ENCODE measurements at regions not wholly inside any gene's neighbourhood (a gene's known extent, or its start where the extent isn't known, plus 50 kb on each side); places are given as distances from the start of the nearest gene placed in this dataset.

GRCh38 chr4:106493086-106493485 is 124.5 kb upstream of the GIMD1 start:
- H3K4me3 ChIP-seq (ENCODE audit: low read depth, low read length): no peak overlapping the region
- no peaks in the 10 kb centered on the region for H3K4me1 ChIP-seq (ENCODE audit: control insufficient read depth, insufficient read depth, low read length)
- H3K36me3 ChIP-seq (ENCODE audit: control insufficient read depth, insufficient read depth, low read length): no peaks in the 10 kb centered on the region
- no peaks in the 10 kb centered on the region for H3K27me3 ChIP-seq (ENCODE audit: control insufficient read depth, insufficient read depth, low read length)
- no peak for DNase-seq (ENCODE audit: low read depth in 4 of 6, low spot score in 6 of 6)
- no peaks in the 10 kb centered on the region for H3K9me3 ChIP-seq (ENCODE audit: control insufficient read depth, insufficient read depth, low read length)
- H3K27ac ChIP-seq (ENCODE audit: low read depth, low read length): no peak overlapping the region

- DNase-seq (ENCODE audit: low read depth in 4 of 6, low spot score in 6 of 6): no peak
- H3K27me3 ChIP-seq (ENCODE audit: control insufficient read depth, insufficient read depth, low read length): no peaks in the 10 kb centered on the region
- H3K27ac ChIP-seq (ENCODE audit: low read depth, low read length): no peak overlapping the region
- H3K9me3 ChIP-seq (ENCODE audit: control insufficient read depth, insufficient read depth, low read length): no peaks in the 10 kb centered on the region
- 36% methylated on average over 2 of the region's 2 CpGs for WGBS (ENCODE audit: insufficient coverage)
- no peaks in the 10 kb centered on the region for H3K36me3 ChIP-seq (ENCODE audit: control insufficient read depth, insufficient read depth, low read length)
- H3K4me3 ChIP-seq (ENCODE audit: low read depth, low read length): no peak overlapping the region
- no peaks in the 10 kb centered on the region for H3K4me1 ChIP-seq (ENCODE audit: control insufficient read depth, insufficient read depth, low read length)
These were observed 118.0 kb upstream of the GIMD1 start for GRCh38 chr4:106486533-106486932.

DNA sequence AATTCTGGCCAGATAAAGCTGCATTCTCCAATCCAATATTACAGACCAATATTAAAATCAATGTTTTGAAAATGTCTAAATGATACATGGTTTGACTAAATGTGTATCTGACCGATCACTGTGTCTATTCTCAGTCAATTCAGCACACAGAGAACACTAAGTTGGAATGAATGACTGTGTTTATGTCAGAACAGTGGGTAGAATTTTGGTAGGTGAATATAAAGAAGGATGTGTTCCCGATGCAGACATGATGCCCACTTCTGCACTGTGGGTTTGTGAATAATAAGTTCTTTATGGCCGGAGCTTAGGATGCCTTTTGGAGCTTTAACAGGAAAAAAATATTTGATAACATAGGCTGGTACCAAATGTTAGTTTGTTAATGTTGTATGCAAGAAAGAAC is 113.2 kb upstream of the GIMD1 start:
- no peaks in the 10 kb centered on the region for H3K36me3 ChIP-seq (ENCODE audit: control insufficient read depth, insufficient read depth, low read length)
- no peaks in the 10 kb centered on the region for H3K9me3 ChIP-seq (ENCODE audit: control insufficient read depth, insufficient read depth, low read length)
- no peak for DNase-seq (ENCODE audit: low read depth in 4 of 6, low spot score in 6 of 6)
- no peak overlapping the region for H3K27ac ChIP-seq (ENCODE audit: low read depth, low read length)
- H3K4me1 ChIP-seq (ENCODE audit: control insufficient read depth, insufficient read depth, low read length): no peaks in the 10 kb centered on the region
- WGBS (ENCODE audit: insufficient coverage): 90% methylated on average over 2 of the region's 3 CpGs
- H3K27me3 ChIP-seq (ENCODE audit: control insufficient read depth, insufficient read depth, low read length): no peaks in the 10 kb centered on the region
- no peak overlapping the region for H3K4me3 ChIP-seq (ENCODE audit: low read depth, low read length)

DNA sequence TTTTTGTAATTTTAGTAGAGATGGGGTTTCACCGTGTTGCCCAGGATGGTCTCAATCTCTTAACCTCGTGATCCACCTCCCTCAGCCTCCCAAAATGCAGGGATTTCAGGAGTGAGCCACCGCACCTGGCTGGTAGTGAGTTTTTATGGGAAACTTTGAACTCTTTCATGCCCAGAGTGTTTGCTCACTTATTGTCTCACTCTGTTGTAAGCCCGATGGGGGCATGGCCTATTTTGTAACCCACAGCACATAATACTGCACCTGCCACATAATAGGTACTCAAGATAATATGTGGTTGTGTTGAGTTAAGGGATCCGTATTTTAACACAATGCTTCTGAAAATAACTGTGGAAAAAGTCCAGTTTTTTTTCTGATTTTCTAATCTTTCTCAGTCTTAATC is 109.6 kb upstream of the GIMD1 start:
- H3K9me3 ChIP-seq (ENCODE audit: control insufficient read depth, insufficient read depth, low read length): no peaks in the 10 kb centered on the region
- H3K4me3 ChIP-seq (ENCODE audit: low read depth, low read length): no peak overlapping the region
- no peaks in the 10 kb centered on the region for H3K4me1 ChIP-seq (ENCODE audit: control insufficient read depth, insufficient read depth, low read length)
- H3K36me3 ChIP-seq (ENCODE audit: control insufficient read depth, insufficient read depth, low read length): no peaks in the 10 kb centered on the region
- no peak for DNase-seq (ENCODE audit: low read depth in 4 of 6, low spot score in 6 of 6)
- no peaks in the 10 kb centered on the region for H3K27me3 ChIP-seq (ENCODE audit: control insufficient read depth, insufficient read depth, low read length)
- no peak overlapping the region for H3K27ac ChIP-seq (ENCODE audit: low read depth, low read length)
- WGBS (ENCODE audit: insufficient coverage): no CpG with 5 or more reads among the region's 5 CpGs

DNA sequence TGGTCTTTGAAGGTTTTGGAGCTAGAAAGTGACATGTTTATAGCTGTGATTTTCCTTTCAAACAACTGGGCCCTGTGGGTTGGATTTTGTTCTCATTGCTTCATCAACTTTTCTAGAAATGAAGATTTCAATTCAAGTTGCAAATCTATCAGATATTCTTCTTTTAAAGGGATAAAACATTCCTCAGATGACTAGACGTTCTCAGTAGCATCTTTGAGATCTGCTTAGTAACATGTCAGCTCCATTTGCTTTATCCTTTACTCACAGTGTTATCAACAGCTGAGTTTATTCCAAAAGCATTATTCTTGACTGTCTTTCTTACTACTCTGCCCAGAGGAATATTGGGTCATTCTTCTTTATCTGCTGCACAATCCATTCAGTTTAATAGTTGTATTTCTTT is 108.2 kb upstream of the GIMD1 start:
- no peak for DNase-seq (ENCODE audit: low read depth in 4 of 6, low spot score in 6 of 6)
- Histone ChIP-seq H3K4me1 (ENCODE audit: control insufficient read depth, insufficient read depth, low read length) (no peaks in the 10 kb centered on the region), H3K4me3 (ENCODE audit: low read depth, low read length) (no peak overlapping the region), H3K9me3 (ENCODE audit: control insufficient read depth, insufficient read depth, low read length) (no peaks in the 10 kb centered on the region), H3K27ac (ENCODE audit: low read depth, low read length) (no peak overlapping the region), H3K27me3 (ENCODE audit: control insufficient read depth, insufficient read depth, low read length) (no peaks in the 10 kb centered on the region), H3K36me3 (ENCODE audit: control insufficient read depth, insufficient read depth, low read length) (no peaks in the 10 kb centered on the region)
- WGBS (ENCODE audit: insufficient coverage): 83% methylated on average over 1 of the region's 1 CpG

DNA sequence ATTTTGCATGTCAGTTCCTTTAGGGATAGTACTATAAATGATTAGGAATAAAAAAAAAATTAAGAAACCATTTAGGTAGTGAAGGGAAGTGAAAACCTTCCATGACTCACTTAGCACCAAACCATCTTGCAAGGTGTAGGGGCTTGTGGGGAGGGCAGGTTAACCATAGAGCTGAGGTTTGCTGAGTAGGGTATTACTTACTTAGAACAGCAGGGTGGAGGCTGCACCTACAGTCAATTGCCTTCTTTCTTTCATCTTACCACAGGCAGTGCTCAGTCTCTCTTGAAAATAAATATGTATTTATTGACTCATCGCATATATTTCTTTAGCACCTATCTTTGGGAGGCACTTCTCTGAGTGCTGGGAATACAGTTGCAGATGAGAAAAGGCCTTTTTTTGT is 104.9 kb upstream of the GIMD1 start:
- no CpG with 5 or more reads among the region's 1 CpG for WGBS (ENCODE audit: insufficient coverage)
- DNase-seq (ENCODE audit: low read depth in 4 of 6, low spot score in 6 of 6): no peak
- H3K36me3 ChIP-seq (ENCODE audit: control insufficient read depth, insufficient read depth, low read length): no peaks in the 10 kb centered on the region
- H3K9me3 ChIP-seq (ENCODE audit: control insufficient read depth, insufficient read depth, low read length): no peaks in the 10 kb centered on the region
- no peak overlapping the region for H3K27ac ChIP-seq (ENCODE audit: low read depth, low read length)
- H3K4me1 ChIP-seq (ENCODE audit: control insufficient read depth, insufficient read depth, low read length): no peaks in the 10 kb centered on the region
- H3K4me3 ChIP-seq (ENCODE audit: low read depth, low read length): no peak overlapping the region
- H3K27me3 ChIP-seq (ENCODE audit: control insufficient read depth, insufficient read depth, low read length): no peaks in the 10 kb centered on the region

DNA sequence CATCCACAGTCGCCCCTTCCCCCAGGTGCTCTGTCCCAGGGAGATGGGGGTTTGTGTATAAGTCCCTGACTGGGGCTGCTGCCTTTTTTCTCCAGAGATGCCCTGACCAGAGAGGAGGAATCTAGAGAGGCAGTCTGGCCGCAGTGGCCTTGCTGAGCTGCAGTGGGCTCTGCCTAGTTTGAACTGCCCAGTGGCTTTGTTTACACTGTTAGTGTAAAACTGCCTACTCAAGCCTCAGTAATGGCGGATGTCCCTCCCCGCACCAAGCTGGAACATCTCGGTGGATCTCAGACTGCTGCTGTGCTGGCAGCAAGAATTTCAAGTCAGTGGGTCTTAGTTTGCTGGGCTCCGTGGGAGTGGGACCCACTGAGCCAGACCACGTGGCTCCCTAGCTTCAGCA is 102.6 kb upstream of the GIMD1 start:
- H3K27ac ChIP-seq (ENCODE audit: low read depth, low read length): no peak overlapping the region
- H3K4me3 ChIP-seq (ENCODE audit: low read depth, low read length): no peak overlapping the region
- DNase-seq (ENCODE audit: low read depth in 4 of 6, low spot score in 6 of 6): no peak
- no peaks in the 10 kb centered on the region for H3K4me1 ChIP-seq (ENCODE audit: control insufficient read depth, insufficient read depth, low read length)
- H3K36me3 ChIP-seq (ENCODE audit: control insufficient read depth, insufficient read depth, low read length): no peaks in the 10 kb centered on the region
- 96% methylated on average over 7 of the region's 7 CpGs for WGBS (ENCODE audit: insufficient coverage)
- no peaks in the 10 kb centered on the region for H3K27me3 ChIP-seq (ENCODE audit: control insufficient read depth, insufficient read depth, low read length)
- no peaks in the 10 kb centered on the region for H3K9me3 ChIP-seq (ENCODE audit: control insufficient read depth, insufficient read depth, low read length)

DNA sequence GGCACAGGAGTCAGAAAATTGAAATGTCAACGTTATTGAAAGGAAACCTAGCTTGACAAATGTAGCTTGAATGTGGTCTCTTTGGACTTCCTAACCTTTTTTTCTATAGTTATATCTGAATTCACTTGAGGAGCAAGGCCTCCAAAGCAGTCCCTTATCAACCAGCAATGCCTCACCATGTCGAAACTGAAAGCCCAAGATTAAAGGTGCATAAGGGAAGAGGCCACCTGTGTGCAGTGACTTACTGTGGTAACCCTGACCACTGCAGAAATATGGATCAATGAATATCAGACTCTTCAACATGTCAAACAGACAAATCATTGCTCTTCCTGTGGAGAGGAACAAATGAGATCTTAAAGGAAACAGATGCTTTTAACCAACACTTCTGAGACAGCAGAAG is 95.0 kb upstream of the GIMD1 start:
- no peak overlapping the region for H3K27ac ChIP-seq (ENCODE audit: low read depth, low read length)
- H3K9me3 ChIP-seq (ENCODE audit: control insufficient read depth, insufficient read depth, low read length): no peaks in the 10 kb centered on the region
- H3K27me3 ChIP-seq (ENCODE audit: control insufficient read depth, insufficient read depth, low read length): no peaks in the 10 kb centered on the region
- no peak overlapping the region for H3K4me3 ChIP-seq (ENCODE audit: low read depth, low read length)
- DNase-seq (ENCODE audit: low read depth in 4 of 6, low spot score in 6 of 6): no peak
- H3K4me1 ChIP-seq (ENCODE audit: control insufficient read depth, insufficient read depth, low read length): no peaks in the 10 kb centered on the region
- WGBS (ENCODE audit: insufficient coverage): 60% methylated on average over 1 of the region's 2 CpGs
- H3K36me3 ChIP-seq (ENCODE audit: control insufficient read depth, insufficient read depth, low read length): no peaks in the 10 kb centered on the region

DNA sequence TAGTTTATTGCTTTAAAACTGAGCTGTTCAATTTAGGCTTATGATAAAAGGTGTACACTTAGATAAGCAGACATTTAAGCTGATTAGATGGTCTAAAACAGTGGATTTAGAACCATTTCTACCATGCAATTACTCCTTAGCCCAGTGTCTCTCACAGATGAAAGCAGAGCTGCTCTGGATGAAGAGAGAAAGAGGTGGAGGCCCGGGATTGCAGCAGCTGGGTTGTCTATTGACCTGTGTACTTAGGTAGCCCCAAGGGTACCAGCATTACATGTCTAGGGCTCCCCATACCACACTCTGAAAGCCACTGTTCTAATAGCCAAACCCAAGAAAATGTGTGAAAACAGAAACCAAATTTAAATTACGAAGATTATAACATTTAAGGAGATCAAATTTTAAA is 86.0 kb upstream of the GIMD1 start:
- Histone ChIP-seq H3K27ac (ENCODE audit: low read depth, low read length) (no peak overlapping the region), H3K9me3 (ENCODE audit: control insufficient read depth, insufficient read depth, low read length) (no peaks in the 10 kb centered on the region), H3K36me3 (ENCODE audit: control insufficient read depth, insufficient read depth, low read length) (no peaks in the 10 kb centered on the region), H3K4me3 (ENCODE audit: low read depth, low read length) (no peak overlapping the region), H3K4me1 (ENCODE audit: control insufficient read depth, insufficient read depth, low read length) (no peaks in the 10 kb centered on the region), H3K27me3 (ENCODE audit: control insufficient read depth, insufficient read depth, low read length) (no peaks in the 10 kb centered on the region)
- no CpG with 5 or more reads among the region's 2 CpGs for WGBS (ENCODE audit: insufficient coverage)
- peak in 1 of 6 donors; percentile 5 for DNase-seq (ENCODE audit: low read depth in 4 of 6, low spot score in 6 of 6)

- Histone ChIP-seq H3K27me3 (ENCODE audit: control insufficient read depth, insufficient read depth, low read length) (no peaks in the 10 kb centered on the region), H3K36me3 (ENCODE audit: control insufficient read depth, insufficient read depth, low read length) (no peaks in the 10 kb centered on the region), H3K9me3 (ENCODE audit: control insufficient read depth, insufficient read depth, low read length) (no peaks in the 10 kb centered on the region), H3K4me1 (ENCODE audit: control insufficient read depth, insufficient read depth, low read length) (no peaks in the 10 kb centered on the region), H3K27ac (ENCODE audit: low read depth, low read length) (no peak overlapping the region), H3K4me3 (ENCODE audit: low read depth, low read length) (no peak overlapping the region)
- no CpG with 5 or more reads among the region's 2 CpGs for WGBS (ENCODE audit: insufficient coverage)
- DNase-seq (ENCODE audit: low read depth in 4 of 6, low spot score in 6 of 6): peak in 1 of 6 donors; percentile 2
These were observed 85.4 kb upstream of the GIMD1 start for GRCh38 chr4:106454021-106454420.

Measured in spinal cord (tissue), 9 donors.